Epithelial cell of proximal tubule (primary cell): ENCODE measurements at regions not wholly inside any gene's neighbourhood (a gene's known extent, or its start where the extent isn't known, plus 50 kb on each side); places are given as distances from the start of the nearest gene placed in this dataset.

Experiments
- DNase-seq: peaks from one replicate; pipeline ENCODE4 v3.0.0-alpha.2; 2011; ENCODE audit warnings: low read depth
- H3K4me3 ChIP-seq: 2 replicates; pipeline ENCODE4 v1.5.1; 2011; ENCODE audit warnings: low read depth, mild to moderate bottlenecking, low read length
- TF ChIP-seq, protein P1 (sequence below): conservative IDR thresholded peaks from 2 replicates; pipeline ENCODE4 v1.5.1; 2012; ENCODE audit warnings: low read depth, mild to moderate bottlenecking, low read length

DNA sequence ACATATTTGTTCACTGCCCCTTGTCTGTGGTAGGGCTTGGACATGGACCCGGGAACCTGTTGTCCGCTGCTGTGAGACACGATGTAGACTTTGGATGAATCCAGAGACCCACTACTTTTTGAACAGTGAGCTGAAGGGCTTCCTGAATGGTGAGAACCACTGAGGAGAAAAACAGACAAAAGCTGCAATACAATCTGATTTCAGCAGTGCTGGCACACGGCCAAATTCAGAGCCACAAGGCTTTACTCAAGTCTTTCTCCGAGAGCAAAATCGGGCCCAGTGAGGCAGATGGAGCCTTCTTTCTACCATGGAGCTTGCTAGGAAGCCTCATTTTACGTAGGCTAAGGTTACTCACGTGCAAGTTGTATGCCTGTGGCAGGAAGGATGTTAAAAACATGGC, 197.6 kb downstream of the SIPA1L2 start:
- TF ChIP-seq, protein P1, sequence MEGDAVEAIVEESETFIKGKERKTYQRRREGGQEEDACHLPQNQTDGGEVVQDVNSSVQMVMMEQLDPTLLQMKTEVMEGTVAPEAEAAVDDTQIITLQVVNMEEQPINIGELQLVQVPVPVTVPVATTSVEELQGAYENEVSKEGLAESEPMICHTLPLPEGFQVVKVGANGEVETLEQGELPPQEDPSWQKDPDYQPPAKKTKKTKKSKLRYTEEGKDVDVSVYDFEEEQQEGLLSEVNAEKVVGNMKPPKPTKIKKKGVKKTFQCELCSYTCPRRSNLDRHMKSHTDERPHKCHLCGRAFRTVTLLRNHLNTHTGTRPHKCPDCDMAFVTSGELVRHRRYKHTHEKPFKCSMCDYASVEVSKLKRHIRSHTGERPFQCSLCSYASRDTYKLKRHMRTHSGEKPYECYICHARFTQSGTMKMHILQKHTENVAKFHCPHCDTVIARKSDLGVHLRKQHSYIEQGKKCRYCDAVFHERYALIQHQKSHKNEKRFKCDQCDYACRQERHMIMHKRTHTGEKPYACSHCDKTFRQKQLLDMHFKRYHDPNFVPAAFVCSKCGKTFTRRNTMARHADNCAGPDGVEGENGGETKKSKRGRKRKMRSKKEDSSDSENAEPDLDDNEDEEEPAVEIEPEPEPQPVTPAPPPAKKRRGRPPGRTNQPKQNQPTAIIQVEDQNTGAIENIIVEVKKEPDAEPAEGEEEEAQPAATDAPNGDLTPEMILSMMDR, result no peak
- no peak for DNase-seq
- H3K4me3 ChIP-seq, result no peak overlapping the region

DNA sequence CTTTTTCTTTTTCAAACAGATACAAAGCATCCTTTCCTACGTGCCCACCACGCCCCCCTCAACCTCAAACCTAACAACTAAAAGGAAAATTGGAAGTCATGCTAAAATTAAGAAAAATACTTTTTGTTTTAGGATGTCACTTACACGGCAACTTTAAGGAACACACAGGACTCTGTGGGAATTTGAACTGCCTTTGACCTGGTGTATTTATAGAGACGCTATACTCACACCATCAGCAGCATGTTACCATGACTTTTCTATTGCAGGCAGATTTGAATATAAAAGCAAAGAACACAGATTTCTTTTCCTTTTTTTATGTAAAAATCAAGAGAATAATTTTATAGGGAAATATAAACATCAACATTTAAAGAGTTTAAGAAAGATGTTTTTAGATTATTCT, 198.2 kb downstream of the SIPA1L2 start:
- TF ChIP-seq, protein P1, result no peak
- DNase-seq, result no peak
- H3K4me3 ChIP-seq, result no peak overlapping the region

GRCh38 chr1:232431326-232431725, 198.6 kb downstream of the SIPA1L2 start:
- H3K4me3 ChIP-seq, result no peak overlapping the region
- TF ChIP-seq, protein P1, result no peak
- DNase-seq, result no peak

- no peak overlapping the region for H3K4me3 ChIP-seq
- TF ChIP-seq, protein P1, result no peak
- DNase-seq, result no peak
These were observed 199.5 kb downstream of the SIPA1L2 start for GRCh38 chr1:232430467-232430866.

DNA sequence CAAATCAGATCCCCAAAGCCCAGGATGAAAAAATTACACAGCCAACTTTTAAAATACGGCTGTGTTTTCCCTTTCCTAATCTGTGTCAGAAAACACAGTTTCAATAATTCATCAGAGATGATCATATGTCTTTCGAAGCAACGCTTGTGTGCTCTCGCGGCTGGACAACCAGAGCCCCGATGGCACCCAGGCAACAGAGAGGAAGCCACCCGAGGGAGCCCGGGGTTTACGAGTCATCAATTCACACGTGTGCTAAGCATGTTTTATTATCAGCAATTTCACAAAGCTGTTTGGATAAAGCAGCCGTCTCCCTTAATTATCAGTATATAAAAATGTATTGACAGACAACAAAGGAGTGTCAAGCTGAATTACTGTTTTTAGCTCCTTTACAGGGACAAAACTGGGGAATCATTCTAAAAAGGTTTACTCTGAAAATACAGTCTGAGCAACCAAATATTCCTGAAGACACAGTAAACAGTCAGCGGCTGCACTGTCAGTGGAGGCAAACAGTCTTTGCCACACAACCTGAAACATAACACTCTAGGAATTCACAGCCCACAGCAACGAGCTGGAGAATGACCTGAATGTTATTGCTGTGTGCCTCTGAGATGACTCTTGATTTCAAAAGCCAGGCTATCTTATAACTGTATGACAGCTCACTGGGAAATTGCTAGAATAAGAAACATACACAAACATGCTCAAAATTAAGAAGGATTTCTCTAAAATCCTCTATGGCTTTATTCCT, 201.0 kb downstream of the SIPA1L2 start:
- DNase-seq, result no peak
- no peak overlapping the region for H3K4me3 ChIP-seq
- TF ChIP-seq, protein P1, result no peak

GRCh38 chr1:232428036-232428645, 201.8 kb downstream of the SIPA1L2 start:
- TF ChIP-seq, protein P1, result no peak

GRCh38 chr1:232426801-232427200, 203.1 kb downstream of the SIPA1L2 start:
- H3K4me3 ChIP-seq, result no peak overlapping the region
- no peak for DNase-seq
- TF ChIP-seq, protein P1, result no peak

More at GRCh38 chr1:232428036-232428645, 201.8 kb downstream of the SIPA1L2 start:
- DNase-seq, result no peak
- H3K4me3 ChIP-seq, result no peak overlapping the region
